ENCODE measurements at regions not wholly inside any gene's neighbourhood (a gene's known extent, or its start where the extent isn't known, plus 50 kb on each side); places are given as distances from the start of the nearest gene placed in this dataset.

GRCh38 chr6:99138445-99138844 lies 190.7 kb upstream of the FBXL4 start (continued):
- TF ChIP-seq CTBP2 (IDR thresholded peaks at IDR 0.05; ENCODE audit: borderline replicate concordance, insufficient read depth, insufficient read length, low read length) (no peak), TEAD4 (IDR thresholded peaks at IDR 0.05; ENCODE audit: low read depth, low read length) (no peak), RAD21 (IDR thresholded peaks at IDR 0.05 in 1 of 2, conservative IDR thresholded peaks at IDR 0.05 in 1 of 2; ENCODE audit: low read depth in 2 of 2, low read length in 2 of 2) (no peak), GABPA (IDR thresholded peaks at IDR 0.05; ENCODE audit: borderline replicate concordance, insufficient read depth, low read length) (no peak), HDAC6 (IDR thresholded peaks at IDR 0.05; ENCODE audit: low read depth, low read length) (no peak), SP2 (IDR thresholded peaks at IDR 0.05; ENCODE audit: low read length) (no peak), NANOG (IDR thresholded peaks at IDR 0.05; ENCODE audit: insufficient read depth, low read depth, low read length, poor library complexity, severe bottlenecking) (no peak), RXRA (IDR thresholded peaks at IDR 0.05; ENCODE audit: insufficient read depth, low read depth, low read length) (no peak)
